T-cell (primary cell): ENCODE measurements at regions not wholly inside any gene's neighbourhood (a gene's known extent, or its start where the extent isn't known, plus 50 kb on each side); places are given as distances from the start of the nearest gene placed in this dataset.

Experiments
- ATAC-seq, 4 experiments: fragments of 200-7000 bp in 3 of 4; fragments of 150-1000 bp in 1 of 4; cut with Tn5 transposase; replicated peaks in 1 of 4; 1 replicate in 3 of 4; 2 replicates in 1 of 4; pipeline ENCODE4 v1.10.0; 2021; ENCODE audit warnings: moderate library complexity in 3 of 4, mild to moderate bottlenecking in 2 of 4, moderate number of reproducible peaks in 1 of 4
- CTCF ChIA-PET, 2 donors: fragments of 300-600 bp; sonication (Branson Sonifier 250); formaldehyde crosslinking; loops; one replicate each; lab custom pipeline; 2022; ENCODE audit warnings: antibody characterized with exemption in 2 of 2; lab: Charles Lee
- POLR2A ChIA-PET, 2 donors: fragments of 300-600 bp; sonication (Branson Sonifier 250); formaldehyde crosslinking; loops; one replicate each; lab custom pipeline; 2022; ENCODE audit warnings: antibody characterized with exemption in 2 of 2; lab: Charles Lee
- DNase-seq, 35 experiments: peaks; one replicate each; pipeline versions ENCODE4 v3.0.0 to v3.0.0-alpha.2; 2013 to 2023
- H3K27ac ChIP-seq: one replicate; pipeline ENCODE4 v1.5.1; 2013; ENCODE audit warnings: low read length
- H3K27me3 ChIP-seq, 2 experiments: replicated peaks in 1 of 2; 1 replicate in 1 of 2; 2 replicates in 1 of 2; pipeline versions ENCODE4 v1.6.1 to v1.7.0; 2013; ENCODE audit warnings: low read length in 1 of 2, mixed read lengths in 1 of 2; ENCODE audit not compliant: control insufficient read depth in 2 of 2, insufficient read depth in 2 of 2; ENCODE audit errors: extremely low read depth in 1 of 2
- H3K36me3 ChIP-seq, 2 donors: 1 replicate in 1 of 2; 2 replicates in 1 of 2; pipeline versions ENCODE4 v1.6.1 to v1.7.0; 2013; ENCODE audit warnings: low read length in 1 of 2; ENCODE audit not compliant: control insufficient read depth in 2 of 2, insufficient read depth in 1 of 2; ENCODE audit errors: extremely low read depth in 1 of 2
- H3K4me1 ChIP-seq, 2 experiments: 1 replicate in 1 of 2; 2 replicates in 1 of 2; pipeline versions ENCODE4 v1.6.1 to v1.7.0; 2013; ENCODE audit warnings: low read length in 2 of 2, mixed read lengths in 1 of 2; ENCODE audit not compliant: insufficient read depth in 2 of 2, control insufficient read depth in 1 of 2; ENCODE audit errors: extremely low read depth in 1 of 2
- H3K4me3 ChIP-seq, 2 donors: 1 replicate in 1 of 2; 2 replicates in 1 of 2; pipeline versions ENCODE4 v1.5.1 to v1.7.0; 2013; ENCODE audit warnings: mild to moderate bottlenecking in 2 of 2, low read length in 1 of 2, moderate library complexity in 1 of 2; ENCODE audit not compliant: control insufficient read depth in 1 of 2; ENCODE audit errors: extremely low read depth in 1 of 2
- H3K9me3 ChIP-seq: 2 replicates; pipeline ENCODE4 v1.7.0; 2013
- H3K27ac Mint-ChIP-seq, 2 donors: one replicate each; pipeline ENCODE4 v1.8.0; 2020 to 2021; ENCODE audit warnings: mild to moderate bottlenecking in 2 of 2, mixed read lengths in 2 of 2
- H3K27me3 Mint-ChIP-seq, 2 donors: one replicate each; pipeline ENCODE4 v1.8.0; 2021 to 2022; ENCODE audit warnings: mixed read lengths in 2 of 2
- H3K36me3 Mint-ChIP-seq: one replicate; pipeline ENCODE4 v1.8.0; 2021; ENCODE audit warnings: mixed read lengths
- H3K4me1 Mint-ChIP-seq, 3 donors: one replicate each; pipeline ENCODE4 v1.8.0; 2020 to 2022; ENCODE audit warnings: mixed read lengths in 3 of 3, mild to moderate bottlenecking in 1 of 3
- H3K4me3 Mint-ChIP-seq, 3 donors: one replicate each; pipeline ENCODE4 v1.8.0; 2020 to 2022; ENCODE audit warnings: mild to moderate bottlenecking in 3 of 3, mixed read lengths in 3 of 3, moderate library complexity in 3 of 3
- H3K9me3 Mint-ChIP-seq, 3 donors: one replicate each; pipeline ENCODE4 v1.8.0; 2020 to 2022; ENCODE audit warnings: mixed read lengths in 3 of 3
- WGBS: methylation state at CpG from one replicate; pipeline ENCODE4 v1.1.5; 2013; ENCODE audit warnings: missing lambda C conversion rate; ENCODE audit not compliant: insufficient coverage; 5-methylcytosine and 5-hydroxymethylcytosine counted together

- POLR2A ChIA-PET, result no interaction called here
- Histone ChIP-seq H3K27me3 (peaks cover 0 to 16% of the 10 kb centered on the region in 2 experiments), H3K4me1 (no peaks in the 10 kb centered on the region), H3K27ac (no peak overlapping the region), H3K9me3 (no peaks in the 10 kb centered on the region), H3K36me3 (no peaks in the 10 kb centered on the region), H3K4me3 (no peak overlapping the region)
- H3K27me3 Mint-ChIP-seq, result peaks cover 3 to 4% of the 10 kb centered on the region in 2 donors
- no peak overlapping the region for H3K27ac Mint-ChIP-seq
- no peak overlapping the region for H3K4me3 Mint-ChIP-seq
- no peak for DNase-seq
- H3K4me1 Mint-ChIP-seq, result no peaks in the 10 kb centered on the region
- CTCF ChIA-PET, result no interaction called here
- H3K9me3 Mint-ChIP-seq, result no peaks in the 10 kb centered on the region
- WGBS, result no CpG with 5 or more reads among the region's 1 CpG
- ATAC-seq, result no peak
- H3K36me3 Mint-ChIP-seq, result no peaks in the 10 kb centered on the region
Observed at GRCh38 chr11:8759634-8760033, 77.0 kb downstream of the RPL27A start.

- Mint-ChIP-seq H3K9me3 (no peaks in the 10 kb centered on the region), H3K27ac (no peak overlapping the region), H3K27me3 (peaks cover 3 to 4% of the 10 kb centered on the region in 2 donors), H3K4me1 (no peaks in the 10 kb centered on the region), H3K36me3 (no peaks in the 10 kb centered on the region), H3K4me3 (no peak overlapping the region)
- ATAC-seq (no peak), DNase-seq (no peak)
- H3K27me3 ChIP-seq, result peaks cover 0 to 16% of the 10 kb centered on the region in 2 experiments
- H3K9me3 ChIP-seq, result no peaks in the 10 kb centered on the region
- H3K4me3 ChIP-seq, result no peak overlapping the region
- no peaks in the 10 kb centered on the region for H3K36me3 ChIP-seq
- no peaks in the 10 kb centered on the region for H3K4me1 ChIP-seq
- ChIA-PET POLR2A (no interaction called here), CTCF (no interaction called here)
- H3K27ac ChIP-seq, result no peak overlapping the region
Observed at GRCh38 chr11:8760896-8761295, 78.3 kb downstream of the RPL27A start.

- no peak overlapping the region for H3K27ac ChIP-seq
- Mint-ChIP-seq H3K27ac (no peak overlapping the region), H3K36me3 (no peaks in the 10 kb centered on the region), H3K9me3 (no peaks in the 10 kb centered on the region), H3K4me3 (no peak overlapping the region), H3K4me1 (no peaks in the 10 kb centered on the region), H3K27me3 (peaks cover 2 to 6% of the 10 kb centered on the region in 2 donors)
- ChIA-PET POLR2A (no interaction called here), CTCF (interaction anchor here in 1 of 2 donors (0.7 kb wide), 1 partner anchor 50 kb away, joined by 5 read pairs; no protein-coding TSS in a partner anchor)
- no peaks in the 10 kb centered on the region for H3K36me3 ChIP-seq
- DNase-seq, result no peak
- H3K27me3 ChIP-seq, result peaks cover 0 to 23% of the 10 kb centered on the region in 2 experiments
- H3K4me3 ChIP-seq, result no peak overlapping the region
- ATAC-seq, result no peak
- WGBS, result no CpG with 5 or more reads among the region's 1 CpG
- H3K9me3 ChIP-seq, result no peaks in the 10 kb centered on the region
- H3K4me1 ChIP-seq, result no peaks in the 10 kb centered on the region
Observed at GRCh38 chr11:8763070-8763685, 80.6 kb downstream of the RPL27A start.

- Mint-ChIP-seq H3K9me3 (no peaks in the 10 kb centered on the region), H3K36me3 (no peaks in the 10 kb centered on the region), H3K27me3 (peaks cover 0 to 6% of the 10 kb centered on the region in 2 donors), H3K4me1 (no peaks in the 10 kb centered on the region), H3K27ac (no peak overlapping the region), H3K4me3 (no peak overlapping the region)
- ChIA-PET POLR2A (no interaction called here), CTCF (no interaction called here)
- WGBS, result no CpG with 5 or more reads among the region's 1 CpG
- Histone ChIP-seq H3K27ac (no peak overlapping the region), H3K9me3 (no peaks in the 10 kb centered on the region), H3K4me3 (no peak overlapping the region), H3K4me1 (no peaks in the 10 kb centered on the region), H3K27me3 (peaks cover 0 to 8% of the 10 kb centered on the region in 2 experiments), H3K36me3 (no peaks in the 10 kb centered on the region)
- ATAC-seq (no peak), DNase-seq (no peak)
Observed at GRCh38 chr11:8765294-8765693, 82.7 kb downstream of the RPL27A start.

- Mint-ChIP-seq H3K27ac (no peak overlapping the region), H3K36me3 (no peaks in the 10 kb centered on the region), H3K4me3 (no peak overlapping the region), H3K4me1 (no peaks in the 10 kb centered on the region), H3K9me3 (no peaks in the 10 kb centered on the region), H3K27me3 (peaks cover 0 to 6% of the 10 kb centered on the region in 2 donors)
- ATAC-seq (no peak), DNase-seq (no peak)
- Histone ChIP-seq H3K4me1 (no peaks in the 10 kb centered on the region), H3K9me3 (no peaks in the 10 kb centered on the region), H3K4me3 (no peak overlapping the region), H3K27me3 (peaks cover 0 to 6% of the 10 kb centered on the region in 2 experiments), H3K36me3 (no peaks in the 10 kb centered on the region), H3K27ac (no peak overlapping the region)
- ChIA-PET POLR2A (no interaction called here), CTCF (no interaction called here)
- 66% methylated on average over 6 of the region's 8 CpGs for WGBS
Observed at GRCh38 chr11:8766043-8766987, 83.7 kb downstream of the RPL27A start.

GRCh38 chr11:8766988-8767374 lies 84.4 kb downstream of the RPL27A start:
- WGBS, result 71% methylated on average over 4 of the region's 7 CpGs

More at GRCh38 chr11:8766988-8767374, 84.4 kb downstream of the RPL27A start:
- Mint-ChIP-seq H3K27me3 (peaks cover 0 to 6% of the 10 kb centered on the region in 2 donors), H3K36me3 (no peaks in the 10 kb centered on the region), H3K9me3 (no peaks in the 10 kb centered on the region), H3K4me3 (no peak overlapping the region), H3K27ac (no peak overlapping the region), H3K4me1 (no peaks in the 10 kb centered on the region)
- no peaks in the 10 kb centered on the region for H3K36me3 ChIP-seq
- no peak for ATAC-seq
- H3K9me3 ChIP-seq, result no peaks in the 10 kb centered on the region
- peaks cover 0 to 6% of the 10 kb centered on the region in 2 experiments for H3K27me3 ChIP-seq
- no peak overlapping the region for H3K27ac ChIP-seq
- DNase-seq, result no peak
- POLR2A ChIA-PET, result no interaction called here
- no peaks in the 10 kb centered on the region for H3K4me1 ChIP-seq
- CTCF ChIA-PET, result no interaction called here
- no peak overlapping the region for H3K4me3 ChIP-seq
